SH-SY5Y (cell line): ENCODE measurements at regions not wholly inside any gene's neighbourhood (a gene's known extent, or its start where the extent isn't known, plus 50 kb on each side); places are given as distances from the start of the nearest gene placed in this dataset.

Experiments
- GATA2 ChIP-seq: IDR thresholded peaks from 2 replicates; pipeline ENCODE4 v1.6.1; 2011; ENCODE audit warnings: mild to moderate bottlenecking, low read depth, low read length
- GATA3 ChIP-seq: IDR thresholded peaks from 2 replicates; pipeline ENCODE4 v1.6.1; 2011; ENCODE audit warnings: low read depth, mild to moderate bottlenecking, low read length, moderate library complexity

- TF ChIP-seq GATA2 (no peak), GATA3 (no peak)
Measured at GRCh38 chr4:135316266-135316779, 1114.7 kb upstream of the PABPC4L start.
